GM18502 (cell line): ENCODE measurements at regions not wholly inside any gene's neighbourhood (a gene's known extent, or its start where the extent isn't known, plus 50 kb on each side); places are given as distances from the start of the nearest gene placed in this dataset.

Experiments used
- ATAC-seq: cut with Tn5 transposase; IDR thresholded peaks from one replicate; pipeline ENCODE4 v1.9.1; 2021; ENCODE audit warnings: mild to moderate bottlenecking; ENCODE audit not compliant: unreplicated experiment, poor library complexity

DNA sequence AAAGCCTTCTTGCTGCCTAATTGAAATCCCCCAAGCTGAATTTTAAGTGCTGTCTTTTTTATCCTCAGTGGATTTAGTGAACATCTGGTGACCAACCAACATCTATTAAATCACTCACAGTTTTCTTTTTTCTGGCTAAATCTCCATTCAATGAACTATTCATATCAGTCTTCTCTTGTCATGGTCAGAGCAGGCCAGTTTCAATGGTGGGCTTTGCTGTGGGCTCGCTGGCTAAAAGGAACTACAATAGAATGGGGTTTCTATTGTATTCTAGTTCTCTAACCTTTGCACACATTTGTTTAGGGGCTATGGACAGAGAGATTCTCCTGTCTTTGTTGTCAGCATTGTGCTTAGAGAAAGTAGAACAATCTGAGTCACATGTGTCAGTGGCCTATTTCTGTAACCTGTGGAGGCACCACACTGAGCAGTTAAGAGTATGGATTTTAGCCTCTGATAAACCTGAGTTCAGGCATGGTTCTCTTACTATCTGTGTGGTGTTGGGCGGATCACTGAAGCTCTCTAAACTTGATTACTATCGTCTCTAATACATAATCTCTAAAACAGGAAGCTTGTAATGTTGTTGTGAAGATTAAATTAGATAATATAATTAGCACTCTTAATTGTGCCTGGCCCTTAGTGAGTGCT, 94.2 kb upstream of the CADM1 start:
- no peak for ATAC-seq

DNA sequence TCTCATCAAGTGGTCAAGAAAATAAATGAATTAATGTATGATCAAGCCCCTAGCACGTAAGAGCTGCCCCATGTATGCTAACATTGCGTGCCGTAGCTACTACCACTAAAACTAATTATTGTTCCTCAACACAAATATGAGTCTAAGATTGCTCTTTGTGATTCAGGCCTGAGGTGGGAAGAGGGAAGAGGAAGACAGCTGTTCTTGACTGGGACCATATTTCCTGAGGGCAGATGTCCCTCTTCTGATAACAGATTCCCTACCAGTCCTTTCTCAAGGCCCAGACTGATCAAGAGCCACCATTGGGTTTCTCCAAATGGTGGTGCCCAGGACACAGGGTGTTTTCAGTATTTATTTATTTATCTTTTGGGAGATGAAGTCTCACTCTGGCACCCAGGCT, 87.2 kb upstream of the CADM1 start:
- no peak for ATAC-seq

DNA sequence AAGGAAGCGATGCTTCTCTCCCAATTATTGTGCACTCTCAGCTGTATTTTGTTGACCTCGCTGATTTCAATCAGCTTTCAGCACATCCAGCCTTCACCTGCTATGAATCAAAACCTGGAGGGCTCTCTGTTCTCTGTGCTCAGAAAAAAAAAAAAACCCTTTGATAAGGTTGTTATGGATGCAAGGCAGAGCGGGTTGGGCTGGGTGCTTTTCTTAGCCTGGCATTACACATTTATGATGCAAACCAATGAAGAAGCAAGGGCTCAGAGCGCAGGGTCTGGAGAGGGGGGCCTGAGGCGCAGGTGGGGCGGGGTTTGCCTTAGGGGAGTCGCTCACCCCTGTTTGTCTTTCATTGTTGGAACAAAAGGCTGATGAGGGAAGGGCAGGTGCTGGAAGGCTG, 86.0 kb upstream of the CADM1 start:
- no peak for ATAC-seq

DNA sequence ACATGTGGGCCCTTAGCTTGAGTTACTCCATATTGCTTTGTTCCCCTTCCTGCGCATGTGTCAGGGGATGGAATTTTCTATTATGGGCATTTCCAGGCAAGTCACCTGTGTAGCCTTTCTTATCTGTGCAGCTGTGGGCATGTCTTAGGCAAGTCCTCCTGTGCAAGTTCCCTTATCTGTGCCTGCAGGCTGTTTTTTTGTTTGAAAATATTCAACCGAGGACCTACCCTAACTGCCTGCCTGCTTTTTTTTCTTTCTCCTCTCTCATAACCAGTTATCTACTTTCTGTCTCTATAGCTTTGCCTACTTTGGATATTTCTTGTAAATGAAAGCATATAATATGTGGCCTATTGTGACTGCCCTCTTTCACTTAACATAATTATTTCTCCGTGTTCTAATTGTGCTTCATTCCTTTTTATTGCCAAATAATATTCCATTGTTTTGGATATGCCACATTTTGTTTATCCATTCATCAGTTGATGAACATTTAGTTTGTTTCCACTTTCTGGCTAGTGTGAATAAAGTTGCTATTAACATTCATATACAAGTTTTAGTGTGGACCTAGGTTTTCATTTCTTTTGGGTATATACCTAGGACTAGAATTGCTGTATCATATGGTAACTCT, 83.6 kb upstream of the CADM1 start:
- no peak for ATAC-seq

DNA sequence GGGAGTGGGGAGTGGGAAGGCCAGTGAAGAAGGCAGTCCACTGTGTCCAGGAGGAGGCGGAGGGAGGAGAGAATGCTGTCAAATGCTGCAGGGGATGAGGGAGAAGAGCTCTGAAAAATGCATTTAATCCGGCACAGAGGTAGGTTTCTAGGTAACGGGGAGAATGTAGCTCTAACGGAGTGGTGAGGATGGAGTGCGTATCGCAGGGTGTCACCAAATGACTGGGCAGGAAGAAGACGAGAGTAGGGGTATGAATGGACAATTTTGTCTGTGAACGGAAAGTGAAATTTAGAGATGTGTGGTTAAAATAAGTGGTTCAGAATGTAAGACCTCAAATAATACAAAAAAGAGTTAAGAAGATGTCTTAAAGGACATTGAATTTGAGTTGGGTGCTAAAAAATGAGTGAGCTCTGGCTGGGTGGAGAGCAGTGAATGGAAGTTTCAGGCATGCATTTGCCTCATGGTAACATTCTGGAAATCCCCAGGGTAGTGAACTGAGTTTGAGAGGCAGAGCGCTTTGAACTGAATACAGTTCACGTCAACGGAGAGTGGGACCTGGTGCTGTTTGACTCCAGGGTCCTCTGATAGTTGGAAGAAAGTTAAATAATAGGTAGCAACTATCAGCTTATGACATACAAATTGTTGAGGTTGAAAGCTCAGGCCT, 81.3 kb upstream of the CADM1 start:
- no peak for ATAC-seq

DNA sequence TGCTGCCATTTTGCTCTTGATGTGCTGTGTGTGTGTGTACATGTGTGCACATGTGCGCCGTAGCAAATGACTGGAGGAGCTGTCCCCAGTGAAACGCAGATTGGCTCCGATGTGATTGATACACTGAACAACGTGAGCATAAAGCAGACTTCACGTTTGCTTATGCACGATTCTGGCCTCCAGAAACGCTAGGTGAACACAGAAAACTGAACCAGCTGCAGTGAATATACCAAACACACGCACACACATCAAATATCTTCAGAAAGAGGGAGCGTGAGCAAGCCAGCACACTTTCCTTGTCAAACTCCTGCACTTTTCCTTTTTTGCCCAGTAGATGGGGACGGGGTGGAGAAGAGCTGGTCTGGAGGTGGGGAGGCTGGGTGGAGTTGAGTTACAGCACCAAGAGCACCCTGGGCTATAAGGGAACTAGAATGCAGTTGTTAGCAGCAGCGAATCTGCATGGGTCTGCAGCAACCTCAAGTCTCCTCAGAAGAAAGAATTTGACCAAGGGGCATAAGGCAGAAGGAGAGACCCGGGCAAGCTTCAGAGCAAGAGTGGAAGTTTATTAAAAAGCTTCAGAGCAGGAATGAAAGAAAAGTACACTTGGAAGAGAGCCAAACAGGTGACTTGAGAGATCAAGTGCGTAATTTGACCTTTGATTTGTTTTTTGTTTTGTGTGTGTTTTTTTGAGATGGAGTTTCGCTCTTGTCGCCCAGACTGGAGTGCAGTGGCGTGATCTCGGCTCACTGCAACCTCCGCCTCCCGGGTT, 77.8 kb upstream of the CADM1 start:
- no peak for ATAC-seq

DNA sequence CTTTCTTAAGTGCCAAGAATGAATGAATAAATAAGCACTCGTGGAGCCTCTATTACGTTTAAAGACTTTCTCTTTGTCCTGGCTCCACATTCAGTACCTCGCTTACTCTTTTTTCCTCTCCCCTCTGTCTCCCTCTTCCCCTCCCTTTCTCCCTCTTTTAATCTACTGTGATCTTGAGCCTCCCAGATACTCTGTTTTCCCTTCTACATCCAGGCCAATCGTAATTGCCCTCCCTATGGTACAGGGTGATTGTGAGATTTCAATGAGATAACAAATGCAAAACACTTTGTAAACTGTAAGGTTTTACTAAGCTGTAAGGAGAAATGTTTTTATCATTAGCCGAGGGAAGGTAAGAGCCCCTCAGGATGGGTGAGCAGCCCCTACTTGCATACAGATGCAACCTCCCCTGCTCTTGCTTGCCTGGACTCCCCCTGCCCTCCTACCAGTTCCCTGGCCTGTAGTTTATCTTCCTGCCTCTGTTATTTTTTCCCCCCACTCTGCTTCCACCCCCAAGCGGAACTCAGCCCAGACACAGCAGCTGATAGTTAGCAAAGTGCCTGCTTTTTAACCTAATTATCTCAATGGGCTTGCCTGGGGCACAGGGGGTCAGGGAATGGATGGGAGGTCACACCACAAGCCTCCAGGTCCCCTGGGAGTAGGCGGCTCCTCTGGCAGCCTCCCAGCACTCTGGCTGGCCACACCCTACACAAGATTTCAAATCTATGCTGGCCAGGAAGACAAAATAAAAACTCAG, 76.9 kb upstream of the CADM1 start:
- no peak for ATAC-seq

DNA sequence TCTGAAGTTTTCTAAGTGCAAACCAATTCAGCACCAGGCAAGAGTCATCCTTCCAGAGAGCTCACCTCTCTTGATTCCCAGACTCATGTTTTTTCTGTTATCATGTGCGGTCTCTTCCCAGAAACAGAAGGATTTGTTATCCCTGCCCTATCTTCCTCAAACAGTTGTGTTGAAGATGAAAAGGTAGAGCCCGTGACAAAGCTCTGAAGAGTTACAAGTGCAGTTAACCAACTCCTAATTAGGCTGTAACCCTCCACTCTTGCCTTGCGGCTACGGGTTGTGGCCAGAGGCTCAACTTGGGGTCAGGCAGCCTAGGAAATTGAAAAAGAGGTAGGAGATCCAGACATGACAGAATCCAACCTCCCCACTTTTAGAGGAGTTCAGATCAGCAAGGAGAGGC, 76.2 kb upstream of the CADM1 start:
- ATAC-seq, result no peak

DNA sequence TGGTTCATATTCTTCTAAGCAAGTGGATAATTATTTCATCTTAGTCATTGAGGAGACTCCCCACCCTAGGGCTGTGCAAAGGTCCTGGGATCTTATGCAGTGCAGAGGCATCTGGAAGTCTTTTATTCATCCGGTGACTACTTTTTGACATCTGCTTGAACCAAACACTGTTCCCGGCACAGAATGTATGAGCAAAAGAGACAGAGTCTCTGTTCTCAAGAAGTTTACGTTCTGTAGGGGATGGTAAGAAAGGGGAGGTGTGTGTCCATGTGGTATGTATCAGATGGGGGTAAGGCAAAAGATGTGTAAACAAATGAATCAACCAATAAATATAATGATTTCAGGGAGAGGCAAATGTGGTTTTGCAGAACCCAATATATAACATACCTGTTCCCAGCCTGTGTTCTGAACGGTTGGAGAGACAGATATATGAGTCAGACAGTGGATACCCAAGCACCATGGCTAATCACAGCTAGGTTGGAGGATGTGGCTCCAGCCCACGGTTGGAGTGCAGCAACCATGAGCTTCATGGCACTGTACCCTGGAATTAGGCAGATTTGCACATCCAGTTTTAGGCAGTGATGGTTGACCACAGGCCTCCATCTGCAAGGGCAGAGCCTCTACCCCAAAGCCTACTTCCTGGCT, 75.1 kb upstream of the CADM1 start:
- ATAC-seq, result no peak

DNA sequence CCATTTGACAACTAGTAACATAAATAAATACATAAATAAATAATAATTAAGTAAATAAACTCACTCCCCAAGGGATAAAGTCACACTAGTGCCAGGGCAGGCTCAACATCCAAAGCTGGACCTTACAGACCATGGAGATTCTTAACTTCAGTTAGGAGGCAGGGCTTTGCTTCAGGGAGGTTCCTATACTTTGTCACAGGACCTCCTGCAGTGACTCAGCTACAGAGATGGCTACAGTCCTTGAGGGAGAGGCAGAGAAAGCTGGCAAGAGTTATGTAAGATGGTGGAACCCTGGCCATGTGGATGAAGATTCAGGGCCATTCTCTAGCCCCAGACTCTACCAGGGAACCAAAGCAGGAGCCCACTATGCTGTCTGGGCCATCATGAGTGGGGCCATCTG, 74.1 kb upstream of the CADM1 start:
- no peak for ATAC-seq

DNA sequence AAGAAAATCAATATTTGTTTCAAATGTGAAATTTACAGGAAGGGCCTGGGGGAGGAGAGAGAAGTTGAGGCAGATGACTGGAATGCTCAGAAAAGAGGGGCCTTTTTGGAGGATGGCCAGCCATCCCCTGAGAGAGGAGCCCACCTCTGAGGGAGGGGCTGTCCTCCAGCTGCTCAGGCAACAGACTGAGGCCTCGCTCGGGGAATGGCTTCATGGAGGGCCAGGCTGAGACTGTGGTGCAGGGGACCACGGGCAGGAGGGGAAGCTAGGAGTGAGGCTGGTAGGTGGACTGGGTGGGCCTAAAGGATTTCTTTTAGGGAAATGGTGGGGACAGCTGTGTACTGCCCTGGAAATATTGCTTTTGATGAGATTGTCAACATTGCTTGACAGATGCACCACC, 73.5 kb upstream of the CADM1 start:
- no peak for ATAC-seq

DNA sequence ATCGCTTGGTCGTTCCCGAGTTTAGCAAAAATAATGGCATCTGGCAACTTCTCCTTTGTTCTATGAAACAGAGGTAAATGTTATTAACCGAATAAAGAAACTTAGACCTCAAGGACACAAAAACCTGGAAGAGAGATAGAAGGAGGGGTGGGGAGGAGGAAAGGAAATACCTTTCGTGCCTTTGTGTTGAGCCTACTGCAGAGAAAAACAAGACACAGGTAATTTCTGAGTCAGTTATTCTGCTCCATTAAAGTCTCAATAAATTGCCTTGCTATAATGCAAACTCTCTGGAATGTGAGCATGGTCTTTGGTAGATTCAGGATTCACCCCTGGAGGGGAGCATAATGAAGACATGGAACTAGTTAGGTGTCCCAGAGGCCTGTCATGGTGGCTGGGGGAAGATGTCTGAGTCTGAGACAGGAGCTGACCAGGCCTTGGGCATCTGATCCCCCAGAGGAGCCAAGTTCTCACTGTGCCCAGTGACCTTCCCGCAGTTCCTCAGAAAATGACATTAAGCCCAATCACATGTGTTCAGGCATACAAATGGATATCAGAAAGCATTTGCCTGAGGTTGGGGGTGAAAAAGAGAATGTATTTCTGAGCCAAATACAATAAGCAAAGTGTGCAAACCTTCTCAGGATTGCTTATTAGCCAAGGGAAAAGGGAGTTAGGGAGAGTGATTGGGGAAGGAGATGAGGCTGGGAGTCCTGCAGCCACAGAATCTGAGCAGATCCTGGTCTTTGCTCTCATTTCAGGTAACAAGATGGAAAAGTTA, 72.6 kb upstream of the CADM1 start:
- ATAC-seq, result no peak

DNA sequence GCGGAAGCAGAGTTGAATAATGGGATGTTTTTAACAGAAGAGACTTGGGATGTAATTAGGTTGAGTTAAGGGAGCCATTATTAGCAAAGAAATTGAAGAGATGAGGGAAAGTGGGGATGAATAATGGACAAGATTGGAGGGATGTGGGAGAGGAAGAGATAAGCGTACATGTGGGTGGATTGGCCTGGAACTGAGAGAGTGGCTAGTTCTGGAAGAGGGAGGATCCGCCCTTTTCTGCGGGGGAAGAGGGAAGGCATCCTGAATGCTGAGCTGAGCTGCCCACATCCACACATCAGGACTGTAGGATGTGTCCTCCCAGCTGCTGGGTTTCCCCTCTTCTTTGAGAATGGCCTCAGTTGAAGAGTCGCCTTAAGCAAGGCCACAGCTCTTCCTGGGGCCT, 68.3 kb upstream of the CADM1 start:
- no peak for ATAC-seq

DNA sequence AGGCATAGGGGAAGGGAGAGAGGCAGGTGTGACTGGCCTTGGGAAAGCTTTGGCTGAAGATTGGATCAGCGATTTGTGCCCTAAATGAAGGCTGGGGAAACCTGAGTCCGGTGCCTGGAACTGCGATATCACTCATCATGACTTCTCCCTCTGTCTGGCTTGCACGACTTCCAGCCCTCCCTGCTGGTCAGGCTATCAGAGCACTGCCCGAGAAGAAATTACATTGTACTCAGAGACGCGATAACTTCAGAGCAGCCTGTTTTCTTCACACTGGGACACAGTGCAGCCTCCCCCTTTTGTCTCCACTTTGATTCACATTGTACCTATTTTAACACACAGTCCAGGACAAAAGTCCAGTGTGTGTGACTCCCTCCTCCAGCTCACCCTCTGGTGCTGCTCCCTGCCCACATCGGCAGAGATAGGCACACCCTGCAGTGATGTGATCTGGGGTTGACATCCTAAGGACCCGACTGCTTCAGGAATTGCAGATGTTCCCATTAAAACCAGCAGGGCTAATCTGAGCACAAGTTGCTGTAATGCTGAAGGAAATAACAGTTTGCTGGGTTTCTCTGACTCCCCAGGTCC, 62.1 kb upstream of the CADM1 start:
- ATAC-seq, result no peak

DNA sequence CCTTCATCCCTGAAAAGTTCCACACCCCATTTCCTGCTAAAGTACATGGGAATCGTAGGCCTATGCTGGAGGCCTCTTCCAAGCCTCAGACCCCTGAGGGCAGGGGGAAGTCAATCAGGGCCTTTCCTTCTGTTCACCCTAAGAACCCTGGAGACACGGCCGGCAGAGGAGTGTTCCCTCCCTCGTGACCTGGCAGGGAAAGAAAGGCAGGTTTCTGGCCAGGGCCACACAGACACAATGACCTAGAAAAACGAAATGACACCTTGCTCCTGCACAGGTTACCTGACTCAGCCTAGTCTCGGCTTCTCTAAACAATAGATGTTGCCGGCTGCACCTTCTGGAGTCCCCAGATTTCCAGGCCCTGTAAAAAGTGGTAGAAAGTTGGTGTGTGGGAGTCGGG, 60.6 kb upstream of the CADM1 start:
- no peak for ATAC-seq

DNA sequence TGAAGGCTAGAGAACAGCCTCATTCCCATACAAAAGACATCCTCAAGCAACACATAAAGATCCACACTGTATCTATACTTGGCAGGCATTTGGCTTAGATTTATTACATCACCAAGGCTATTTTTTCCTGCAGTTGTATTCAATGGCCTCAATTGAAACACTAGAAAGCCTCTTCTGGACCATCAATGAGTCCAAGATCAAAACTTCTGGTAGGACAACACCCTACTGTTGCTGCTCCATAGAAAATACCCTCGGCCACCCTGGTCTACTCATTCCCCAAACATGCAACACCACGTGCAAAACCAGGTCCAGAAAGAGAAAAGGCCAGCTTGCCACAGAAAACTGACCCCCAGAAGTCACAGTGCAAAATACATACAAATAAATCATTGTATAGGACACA, 56.9 kb upstream of the CADM1 start:
- ATAC-seq, result no peak

DNA sequence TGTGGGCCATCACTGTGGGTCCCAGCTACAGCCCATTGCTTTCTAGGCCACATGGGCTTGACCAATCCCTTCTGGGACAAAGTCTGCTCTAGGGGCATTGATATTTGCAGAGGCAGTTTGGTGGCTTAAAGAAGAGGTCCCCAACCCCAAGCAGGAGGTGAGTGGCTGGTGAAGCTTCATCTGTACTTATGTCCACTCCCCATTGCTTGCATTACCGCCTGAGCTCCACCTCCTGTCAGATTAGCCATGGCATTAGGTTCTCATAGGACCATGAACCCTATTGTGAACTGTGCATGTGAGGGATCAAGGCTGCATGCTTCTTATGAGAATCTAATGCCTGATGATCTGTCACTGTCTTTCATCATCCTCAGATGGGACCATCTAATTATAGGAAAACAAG, 54.4 kb upstream of the CADM1 start:
- ATAC-seq, result no peak

DNA sequence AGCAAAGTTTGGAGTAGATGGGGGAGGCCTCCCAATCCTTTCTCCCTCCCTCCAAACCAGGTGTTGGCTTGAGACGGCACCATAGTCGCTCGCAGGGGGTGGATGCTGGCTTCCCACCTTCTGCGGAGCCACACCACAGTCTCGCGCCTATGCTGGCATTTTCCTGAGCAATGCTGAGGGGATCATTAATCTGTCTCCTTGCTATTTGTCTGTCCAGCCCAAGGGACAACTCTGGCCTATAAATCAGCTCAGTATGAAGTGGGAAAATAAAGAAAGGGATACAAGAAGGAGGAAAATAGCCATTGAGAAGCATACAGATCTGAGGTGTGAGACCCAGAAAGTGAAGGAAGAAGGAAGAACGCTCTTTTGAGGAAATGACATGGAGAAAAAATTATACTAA, 53.5 kb upstream of the CADM1 start:
- no peak for ATAC-seq

DNA sequence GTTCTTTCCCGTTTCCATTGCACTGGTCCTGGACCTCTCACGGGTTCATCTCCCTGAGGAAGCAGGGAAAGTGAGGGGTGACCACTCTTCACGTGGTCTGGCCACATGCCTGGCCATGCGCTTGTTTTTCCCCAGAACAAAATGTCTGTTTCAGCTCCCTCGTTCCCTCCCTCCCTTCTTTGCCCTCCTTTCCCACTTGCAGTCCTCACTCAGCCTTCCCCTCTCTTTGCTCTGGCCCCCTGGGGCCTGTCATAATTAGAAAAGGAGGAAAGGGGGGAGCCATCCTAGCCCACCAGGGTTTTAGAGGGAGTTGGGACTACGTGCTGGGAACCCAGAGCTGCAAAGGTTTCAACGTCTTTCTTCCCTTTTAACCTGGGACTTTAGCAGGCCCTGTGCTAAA, 52.8 kb upstream of the CADM1 start:
- ATAC-seq, result no peak
